Cardiac fibroblast (primary cell): ENCODE measurements at regions not wholly inside any gene's neighbourhood (a gene's known extent, or its start where the extent isn't known, plus 50 kb on each side); places are given as distances from the start of the nearest gene placed in this dataset.

Source experiments
- DNase-seq, 2 donors: peaks; one replicate each; pipeline versions ENCODE4 v3.0.0 to v3.0.0-alpha.2; 2010; ENCODE audit warnings: low read depth in 2 of 2
- H3K4me3 ChIP-seq, 2 donors: replicated peaks in 1 of 2; 1 replicate in 1 of 2; 2 replicates in 1 of 2; pipeline ENCODE4 v1.5.1; 2011; ENCODE audit warnings: low read depth in 2 of 2, low read length in 2 of 2, mild to moderate bottlenecking in 2 of 2, moderate library complexity in 1 of 2
- CTCF ChIP-seq: IDR thresholded peaks from one replicate; pipeline ENCODE4 v1.5.1; 2011; ENCODE audit warnings: low read depth, mild to moderate bottlenecking, low read length, inconsistent platforms

GRCh38 chrX:36508042-36508441 lies 500.1 kb upstream of the FAM47C start:
- no peak for DNase-seq
- H3K4me3 ChIP-seq: no peak overlapping the region
- TF ChIP-seq CTCF: no peak

GRCh38 chrX:36510736-36511135 lies 497.4 kb upstream of the FAM47C start:
- no peak for TF ChIP-seq CTCF
- DNase-seq: no peak
- no peak overlapping the region for H3K4me3 ChIP-seq

- DNase-seq: no peak
- no peak overlapping the region for H3K4me3 ChIP-seq
- TF ChIP-seq CTCF: no peak
Measured at GRCh38 chrX:36528661-36529060, 479.5 kb upstream of the FAM47C start.

GRCh38 chrX:36534900-36535299 lies 473.3 kb upstream of the FAM47C start:
- DNase-seq: no peak
- no peak overlapping the region for H3K4me3 ChIP-seq
- no peak for TF ChIP-seq CTCF

- no peak for TF ChIP-seq CTCF
- DNase-seq: no peak
- no peak overlapping the region for H3K4me3 ChIP-seq
Measured at GRCh38 chrX:36543499-36543898, 464.7 kb upstream of the FAM47C start.

DNA sequence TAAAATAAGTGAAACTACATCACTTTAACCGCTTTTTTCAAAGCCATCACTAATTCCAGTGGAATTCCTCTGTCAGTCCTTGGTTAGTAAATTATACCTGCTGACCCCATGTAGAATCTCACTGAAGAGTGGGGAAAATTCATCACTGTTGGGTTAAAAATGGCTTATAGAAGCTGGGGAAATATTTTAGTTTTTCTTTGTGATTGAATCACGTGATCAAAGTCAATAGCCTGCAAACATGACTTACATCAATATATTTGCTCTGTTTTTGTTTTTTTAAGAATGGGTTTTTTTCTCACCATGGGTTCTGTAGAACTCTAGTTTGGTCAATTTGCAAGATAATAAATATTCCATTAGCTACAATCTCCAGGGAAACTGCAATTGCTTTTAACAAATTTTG lies 445.2 kb upstream of the FAM47C start:
- H3K4me3 ChIP-seq: no peak overlapping the region
- no peak for TF ChIP-seq CTCF
- no peak for DNase-seq

DNA sequence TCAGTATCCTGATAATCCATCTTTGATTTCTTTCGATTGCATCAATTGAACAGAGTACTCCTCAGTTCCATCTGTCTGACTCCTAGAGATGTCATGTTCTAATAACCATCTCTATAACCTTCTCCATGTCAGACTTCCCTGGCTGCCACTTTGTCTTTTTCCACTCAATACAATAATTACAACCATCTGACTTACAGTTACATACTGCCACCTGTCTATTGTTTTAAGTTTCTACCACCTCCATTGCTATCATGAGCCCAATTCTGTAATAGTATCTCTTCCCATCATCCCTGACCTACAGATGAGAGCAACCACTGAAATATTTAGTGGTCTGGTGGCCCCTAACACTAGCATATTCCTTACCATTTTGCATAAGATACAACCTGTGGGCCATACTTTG lies 439.2 kb upstream of the FAM47C start:
- H3K4me3 ChIP-seq: no peak overlapping the region
- DNase-seq: no peak
- TF ChIP-seq CTCF: no peak
